HCT116 (cell line): ENCODE measurements at regions not wholly inside any gene's neighbourhood (a gene's known extent, or its start where the extent isn't known, plus 50 kb on each side); places are given as distances from the start of the nearest gene placed in this dataset.
"Not testable (repeated sequence)": the region's sequence is repeated elsewhere in the genome, so short reads cannot be mapped to it uniquely, and the experiment has no call there.

Source experiments
- ATAC-seq: fragments of 200-7000 bp; cut with Tn5 transposase; 2 replicates; pipeline ENCODE4 v1.9.1; 2020; ENCODE audit warnings: mild to moderate bottlenecking, moderate library complexity
- BruUV-seq: library from RNA; stranded (reverse); fragments of 400-500 nt; replicated peaks from 2 replicates; lab custom pipeline; 2021; lab: Mats Ljungman, UMichigan
- CTCF ChIA-PET: fragments of 300-600 bp; sonication (Branson Sonifier 250); formaldehyde crosslinking; loops from one replicate; lab custom pipeline; 2021; ENCODE audit warnings: antibody characterized with exemption; lab: Charles Lee
- POLR2A ChIA-PET: fragments of 300-600, 350-600 bp; sonication (Branson Sonifier 250); formaldehyde crosslinking; loops from one replicate; lab custom pipeline; 2021; ENCODE audit warnings: antibody characterized with exemption; lab: Charles Lee
- RAD21 ChIA-PET, 2 experiments: fragments of 300-600 bp; sonication (Branson Sonifier 250); formaldehyde crosslinking; loops; one replicate each; lab custom pipeline; 2023; ENCODE audit warnings: low total read pairs in 2 of 2; ENCODE audit not compliant: uncharacterized antibody in 2 of 2, unreplicated experiment in 2 of 2, low non-redundant PET in 1 of 2; lab: Charles Lee
- DNase-seq: peaks from one replicate; pipeline ENCODE4 v3.0.0-alpha.2; 2010; ENCODE audit warnings: low read depth, low spot score
- H2AFZ ChIP-seq: fragments of 200-600 bp; shearing (Covaris generic), sonication (generic); 2 replicates; pipeline ENCODE4 v1.6.1; 2017; ENCODE audit warnings: low read depth, mixed run types, mixed read lengths, antibody characterized with exemption, low read length; ENCODE audit not compliant: poor library complexity, severe bottlenecking
- H3K27ac ChIP-seq: 2 replicates; pipeline ENCODE4 v1.5.1; 2012; ENCODE audit warnings: low read depth, low read length
- H3K27me3 ChIP-seq: fragments of 200-600 bp; sonication (generic); 2 replicates; pipeline ENCODE4 v1.6.1; 2016; ENCODE audit warnings: mixed run types, low read length, mixed read lengths; ENCODE audit not compliant: insufficient read depth
- H3K36me3 ChIP-seq, 2 experiments: fragments of 200-500 bp in 1 of 2; fragments of 200-600 bp in 1 of 2; sonication (Bioruptor generic) in 1 of 2; sonication (generic) in 1 of 2; 2 replicates each; pipeline versions ENCODE4 v1.5.1 to v1.6.1; 2014 to 2016; ENCODE audit warnings: low read length in 2 of 2, inconsistent platforms in 1 of 2, mixed read lengths in 1 of 2, mixed run types in 1 of 2; ENCODE audit not compliant: insufficient read depth in 2 of 2, control insufficient read depth in 1 of 2
- H3K4me1 ChIP-seq, 2 experiments: fragments of 200-600 bp in 1 of 2; sonication (generic) in 1 of 2; 2 replicates each; pipeline versions ENCODE4 v1.5.1 to v1.6.1; 2012 to 2017; ENCODE audit warnings: low read length in 2 of 2, inconsistent platforms in 1 of 2, mild to moderate bottlenecking in 1 of 2, mixed read lengths in 1 of 2, mixed run types in 1 of 2, moderate library complexity in 1 of 2; ENCODE audit not compliant: insufficient read depth in 2 of 2, control insufficient read depth in 1 of 2
- H3K4me2 ChIP-seq: fragments of 200-600 bp; sonication (generic); 2 replicates; pipeline ENCODE4 v1.6.1; 2017; ENCODE audit warnings: mixed run types, low read length, mixed read lengths
- H3K4me3 ChIP-seq, 2 experiments: fragments of 200-600 bp in 1 of 2; sonication (generic) in 1 of 2; replicated peaks in 1 of 2; 2 replicates each; pipeline ENCODE4 v1.5.1; 2011 to 2016; ENCODE audit warnings: low read length in 2 of 2, control low read depth in 1 of 2, low read depth in 1 of 2, mild to moderate bottlenecking in 1 of 2, mixed read lengths in 1 of 2, mixed run types in 1 of 2
- H3K79me2 ChIP-seq: fragments of 200-600 bp; sonication (generic); 2 replicates; pipeline ENCODE4 v1.6.1; 2017; ENCODE audit warnings: mild to moderate bottlenecking, mixed run types, low read length, moderate library complexity, mixed read lengths; ENCODE audit not compliant: insufficient read depth
- H3K9ac ChIP-seq: fragments of 200-600 bp; sonication (generic); 2 replicates; pipeline ENCODE4 v1.6.1; 2016; ENCODE audit warnings: low read length, mixed read lengths
- H3K9me2 ChIP-seq: fragments of 200-600 bp; sonication (generic), shearing (Covaris generic); 2 replicates; pipeline ENCODE4 v1.6.1; 2017; ENCODE audit warnings: mixed run types, mild to moderate bottlenecking, moderate library complexity; ENCODE audit not compliant: insufficient read depth
- H3K9me3 ChIP-seq, 2 experiments: fragments of 200-500 bp in 1 of 2; fragments of 200-600 bp in 1 of 2; sonication (Bioruptor generic) in 1 of 2; sonication (generic) in 1 of 2; 2 replicates each; pipeline ENCODE4 v1.6.1; 2014 to 2017; ENCODE audit warnings: low read length in 2 of 2, mixed read lengths in 2 of 2, inconsistent platforms in 1 of 2, low read depth in 1 of 2, mild to moderate bottlenecking in 1 of 2, mixed run types in 1 of 2, moderate library complexity in 1 of 2; ENCODE audit not compliant: control insufficient read depth in 1 of 2, insufficient read depth in 1 of 2
- H4K20me1 ChIP-seq: fragments of 200-600 bp; sonication (generic), shearing (Covaris generic); 2 replicates; pipeline ENCODE4 v1.6.1; 2017; ENCODE audit warnings: mixed run types, mild to moderate bottlenecking, moderate library complexity; ENCODE audit not compliant: insufficient read depth
- CEBPB ChIP-seq: IDR thresholded peaks from 2 replicates; pipeline ENCODE4 v1.6.1; 2012; ENCODE audit warnings: low read depth
- EGR1 ChIP-seq: IDR thresholded peaks from 2 replicates; pipeline ENCODE4 v1.6.1; 2012; ENCODE audit warnings: low read depth
- ELF1 ChIP-seq: IDR thresholded peaks from 2 replicates; pipeline ENCODE4 v1.6.1; 2012; ENCODE audit warnings: low read depth, borderline replicate concordance
- FOSL1 ChIP-seq: IDR thresholded peaks from 2 replicates; pipeline ENCODE4 v1.6.1; 2012; ENCODE audit warnings: low read depth
- JUND ChIP-seq: IDR thresholded peaks from 2 replicates; pipeline ENCODE4 v1.6.1; 2012
- SP1 ChIP-seq: IDR thresholded peaks from 2 replicates; pipeline ENCODE4 v1.6.1; 2012; ENCODE audit warnings: low read depth
- SRF ChIP-seq: IDR thresholded peaks from 2 replicates; pipeline ENCODE4 v1.6.1; 2012; ENCODE audit warnings: low read depth
- ZFX ChIP-seq: fragments of 450-650 bp; IDR thresholded peaks from 2 replicates; pipeline ENCODE4 v1.6.1; 2017
- intact Hi-C: fragments of 100-400 bp; cut with micrococcal nuclease; formaldehyde crosslinking; loops from 2 replicates; pipeline ENCODE4 v1.10.0; 2022
- TF ChIP-seq, protein P1 (sequence below): IDR thresholded peaks from 2 replicates; pipeline ENCODE4 v1.6.1; 2012
- TF ChIP-seq, protein P2 (sequence below), 3 experiments: fragments of 200-600 bp in 1 of 3; sonication (generic) in 1 of 3; IDR thresholded peaks in 2 of 3; conservative IDR thresholded peaks in 1 of 3; 2 replicates each; pipeline ENCODE4 v1.5.1; 2012 to 2017; ENCODE audit warnings: low read depth in 2 of 3, low read length in 2 of 3, antibody characterized with exemption in 1 of 3, borderline replicate concordance in 1 of 3, control low read depth in 1 of 3, mild to moderate bottlenecking in 1 of 3, mixed read lengths in 1 of 3, mixed run types in 1 of 3, moderate library complexity in 1 of 3; ENCODE audit not compliant: insufficient read depth in 1 of 3
- TF ChIP-seq, protein P3 (sequence below): IDR thresholded peaks from 2 replicates; pipeline ENCODE4 v1.6.1; 2012
- TF ChIP-seq, protein P4 (sequence below): IDR thresholded peaks from 2 replicates; pipeline ENCODE4 v1.6.1; 2011; ENCODE audit warnings: mild to moderate bottlenecking, low read length, moderate library complexity; ENCODE audit not compliant: insufficient replicate concordance; ENCODE audit errors: extremely low read depth

DNA sequence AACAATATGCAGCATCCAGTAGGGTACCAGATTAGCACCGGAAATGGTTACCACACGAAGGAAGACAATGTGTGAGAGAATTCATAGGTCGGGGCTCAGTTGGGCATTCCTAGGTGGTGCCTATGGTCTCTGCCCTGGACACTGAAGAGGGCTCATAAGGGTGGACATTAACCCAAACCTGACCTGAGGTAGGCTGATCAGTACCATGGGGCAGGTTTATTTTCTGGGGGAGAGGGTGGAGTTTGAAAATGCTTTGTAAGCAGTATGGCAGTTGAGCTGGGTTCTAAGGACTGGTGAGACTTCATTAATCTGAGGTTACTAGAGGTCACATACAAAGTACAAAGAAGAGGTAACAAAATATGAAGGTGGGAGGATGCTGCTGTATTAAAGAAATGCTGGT lies 68.4 kb downstream of the RPL22L1 start:
- Histone ChIP-seq H3K27ac (no peak overlapping the region), H3K9me2 (no peaks in the 10 kb centered on the region), H2AFZ (no peak overlapping the region), H3K4me2 (no peak overlapping the region), H3K9ac (no peak overlapping the region), H3K36me3 (no peaks in the 10 kb centered on the region), H4K20me1 (no peaks in the 10 kb centered on the region), H3K79me2 (no peaks in the 10 kb centered on the region), H3K27me3 (no peaks in the 10 kb centered on the region), H3K9me3 (no peaks in the 10 kb centered on the region), H3K4me1 (peaks cover 0 to 7% of the 10 kb centered on the region in 2 experiments; a peak in 2 of 4 replicates), H3K4me3 (no peak overlapping the region)
- BruUV-seq: no TSS peak
- ATAC-seq (no peak), DNase-seq (no peak)
- TF ChIP-seq CEBPB (no peak), FOSL1 (no peak), SRF (no peak), JUND (no peak), SP1 (no peak), ZFX (no peak), ELF1 (no peak), EGR1 (no peak)
- TF ChIP-seq, protein P1, sequence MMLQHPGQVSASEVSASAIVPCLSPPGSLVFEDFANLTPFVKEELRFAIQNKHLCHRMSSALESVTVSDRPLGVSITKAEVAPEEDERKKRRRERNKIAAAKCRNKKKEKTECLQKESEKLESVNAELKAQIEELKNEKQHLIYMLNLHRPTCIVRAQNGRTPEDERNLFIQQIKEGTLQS: no peak
- TF ChIP-seq, protein P2, sequence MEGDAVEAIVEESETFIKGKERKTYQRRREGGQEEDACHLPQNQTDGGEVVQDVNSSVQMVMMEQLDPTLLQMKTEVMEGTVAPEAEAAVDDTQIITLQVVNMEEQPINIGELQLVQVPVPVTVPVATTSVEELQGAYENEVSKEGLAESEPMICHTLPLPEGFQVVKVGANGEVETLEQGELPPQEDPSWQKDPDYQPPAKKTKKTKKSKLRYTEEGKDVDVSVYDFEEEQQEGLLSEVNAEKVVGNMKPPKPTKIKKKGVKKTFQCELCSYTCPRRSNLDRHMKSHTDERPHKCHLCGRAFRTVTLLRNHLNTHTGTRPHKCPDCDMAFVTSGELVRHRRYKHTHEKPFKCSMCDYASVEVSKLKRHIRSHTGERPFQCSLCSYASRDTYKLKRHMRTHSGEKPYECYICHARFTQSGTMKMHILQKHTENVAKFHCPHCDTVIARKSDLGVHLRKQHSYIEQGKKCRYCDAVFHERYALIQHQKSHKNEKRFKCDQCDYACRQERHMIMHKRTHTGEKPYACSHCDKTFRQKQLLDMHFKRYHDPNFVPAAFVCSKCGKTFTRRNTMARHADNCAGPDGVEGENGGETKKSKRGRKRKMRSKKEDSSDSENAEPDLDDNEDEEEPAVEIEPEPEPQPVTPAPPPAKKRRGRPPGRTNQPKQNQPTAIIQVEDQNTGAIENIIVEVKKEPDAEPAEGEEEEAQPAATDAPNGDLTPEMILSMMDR (IDR thresholded peaks at IDR 0.05 in 2 of 3, conservative IDR thresholded peaks at IDR 0.05 in 1 of 3; ENCODE audit: borderline replicate concordance in 1 of 3, insufficient read depth in 1 of 3, low read depth in 2 of 3, low read length in 2 of 3): no peak
- TF ChIP-seq, protein P3, sequence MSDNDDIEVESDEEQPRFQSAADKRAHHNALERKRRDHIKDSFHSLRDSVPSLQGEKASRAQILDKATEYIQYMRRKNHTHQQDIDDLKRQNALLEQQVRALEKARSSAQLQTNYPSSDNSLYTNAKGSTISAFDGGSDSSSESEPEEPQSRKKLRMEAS: no peak
- TF ChIP-seq, protein P4, sequence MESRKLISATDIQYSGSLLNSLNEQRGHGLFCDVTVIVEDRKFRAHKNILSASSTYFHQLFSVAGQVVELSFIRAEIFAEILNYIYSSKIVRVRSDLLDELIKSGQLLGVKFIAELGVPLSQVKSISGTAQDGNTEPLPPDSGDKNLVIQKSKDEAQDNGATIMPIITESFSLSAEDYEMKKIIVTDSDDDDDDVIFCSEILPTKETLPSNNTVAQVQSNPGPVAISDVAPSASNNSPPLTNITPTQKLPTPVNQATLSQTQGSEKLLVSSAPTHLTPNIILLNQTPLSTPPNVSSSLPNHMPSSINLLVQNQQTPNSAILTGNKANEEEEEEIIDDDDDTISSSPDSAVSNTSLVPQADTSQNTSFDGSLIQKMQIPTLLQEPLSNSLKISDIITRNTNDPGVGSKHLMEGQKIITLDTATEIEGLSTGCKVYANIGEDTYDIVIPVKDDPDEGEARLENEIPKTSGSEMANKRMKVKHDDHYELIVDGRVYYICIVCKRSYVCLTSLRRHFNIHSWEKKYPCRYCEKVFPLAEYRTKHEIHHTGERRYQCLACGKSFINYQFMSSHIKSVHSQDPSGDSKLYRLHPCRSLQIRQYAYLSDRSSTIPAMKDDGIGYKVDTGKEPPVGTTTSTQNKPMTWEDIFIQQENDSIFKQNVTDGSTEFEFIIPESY: no peak
- CTCF ChIA-PET: interaction anchor here (2.7 kb wide), 1 partner anchor 10 kb away, joined by 17 read pairs; no protein-coding TSS in a partner anchor
- intact Hi-C loops: no loop called here
- POLR2A ChIA-PET: no interaction called here
- RAD21 ChIA-PET: interaction anchor here in 1 of 2 experiments (0.7 kb wide), 1 partner anchor 10 kb away, joined by 4 read pairs; no protein-coding TSS in a partner anchor

DNA sequence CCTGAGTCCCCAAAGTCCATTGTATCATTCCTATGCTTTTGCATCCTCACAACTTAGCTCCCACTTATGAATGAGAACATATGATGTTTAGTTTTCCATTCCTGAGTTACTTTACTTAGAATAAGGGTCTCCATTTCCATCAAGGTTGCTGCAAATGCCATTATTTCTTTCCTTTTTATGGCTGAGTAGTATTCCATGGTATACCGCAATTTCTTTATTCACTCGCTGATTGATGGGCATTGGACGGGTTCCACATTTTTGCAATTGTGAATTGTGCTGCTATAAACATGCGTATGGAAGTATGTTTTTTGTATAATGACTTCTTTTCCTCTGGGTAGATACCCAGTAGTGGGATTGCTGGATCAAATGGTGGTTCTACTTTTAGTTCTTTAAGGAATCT lies 69.7 kb downstream of the RPL22L1 start:
- intact Hi-C loops, BruUV-seq, POLR2A ChIA-PET: not testable (repeated sequence)

More for the DNA sequence above, 69.7 kb downstream of the RPL22L1 start:
- H3K36me3 ChIP-seq, CTCF ChIA-PET, H3K4me1 ChIP-seq, H3K27me3 ChIP-seq, H3K9me3 ChIP-seq, H3K4me2 ChIP-seq, H3K4me3 ChIP-seq, ATAC-seq, DNase-seq, H3K27ac ChIP-seq, RAD21 ChIA-PET, H3K9ac ChIP-seq, H3K79me2 ChIP-seq, H4K20me1 ChIP-seq, H2AFZ ChIP-seq, H3K9me2 ChIP-seq: not testable (repeated sequence)
